K562 (cell line): ENCODE measurements at regions not wholly inside any gene's neighbourhood (a gene's known extent, or its start where the extent isn't known, plus 50 kb on each side); places are given as distances from the start of the nearest gene placed in this dataset.

ENCODE experiments used
- EGR1 ChIP-seq: fragments of 450-650 bp; conservative IDR thresholded peaks from 2 replicates; pipeline ENCODE4 v1.6.1; 2017; ENCODE audit warnings: mild to moderate bottlenecking
- EP300 ChIP-seq: IDR thresholded peaks from 2 replicates; pipeline ENCODE4 v1.6.1; 2012; ENCODE audit warnings: low read length, improper control_type of control experiment
- EZH2 ChIP-seq: IDR thresholded peaks from 2 replicates; pipeline ENCODE4 v1.6.1; 2012; ENCODE audit warnings: low read depth, mild to moderate bottlenecking, inconsistent platforms, low read length, borderline replicate concordance
- ZNF239 ChIP-seq: fragments of 250-450 bp; sonication (Bioruptor Pico); IDR thresholded peaks from 2 replicates; pipeline ENCODE4 v1.4.0; 2020; ENCODE audit warnings: mild to moderate bottlenecking
- TF ChIP-seq, protein P1 (sequence below): fragments of 150-350 bp; IDR thresholded peaks from 2 replicates; pipeline ENCODE4 v1.6.1; 2014; ENCODE audit warnings: low read depth, mild to moderate bottlenecking, low read length, borderline replicate concordance

DNA sequence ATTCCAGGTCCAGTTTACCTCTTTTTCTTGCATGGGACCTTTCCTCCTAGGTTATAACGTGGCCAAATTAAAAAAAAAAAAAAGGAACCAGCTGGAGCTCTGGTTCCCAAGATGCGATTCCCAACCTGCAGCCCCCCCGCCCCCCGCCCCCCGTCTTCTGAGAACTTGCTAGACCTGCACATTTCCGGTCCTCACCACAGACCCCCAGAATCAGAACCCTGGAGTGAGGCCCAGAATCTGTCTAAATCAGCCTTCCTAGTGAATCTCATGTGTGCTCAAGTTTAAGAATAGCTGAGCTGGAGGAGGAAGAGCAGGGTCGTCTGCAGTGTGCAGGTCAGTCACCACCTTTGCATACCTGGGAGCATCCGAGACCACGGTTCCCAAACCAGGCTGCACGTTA is 144.2 kb downstream of the KLF6 start:
- no peak for TF ChIP-seq EGR1
- TF ChIP-seq EP300, result no peak
- TF ChIP-seq EZH2, result no peak
- TF ChIP-seq, protein P1, sequence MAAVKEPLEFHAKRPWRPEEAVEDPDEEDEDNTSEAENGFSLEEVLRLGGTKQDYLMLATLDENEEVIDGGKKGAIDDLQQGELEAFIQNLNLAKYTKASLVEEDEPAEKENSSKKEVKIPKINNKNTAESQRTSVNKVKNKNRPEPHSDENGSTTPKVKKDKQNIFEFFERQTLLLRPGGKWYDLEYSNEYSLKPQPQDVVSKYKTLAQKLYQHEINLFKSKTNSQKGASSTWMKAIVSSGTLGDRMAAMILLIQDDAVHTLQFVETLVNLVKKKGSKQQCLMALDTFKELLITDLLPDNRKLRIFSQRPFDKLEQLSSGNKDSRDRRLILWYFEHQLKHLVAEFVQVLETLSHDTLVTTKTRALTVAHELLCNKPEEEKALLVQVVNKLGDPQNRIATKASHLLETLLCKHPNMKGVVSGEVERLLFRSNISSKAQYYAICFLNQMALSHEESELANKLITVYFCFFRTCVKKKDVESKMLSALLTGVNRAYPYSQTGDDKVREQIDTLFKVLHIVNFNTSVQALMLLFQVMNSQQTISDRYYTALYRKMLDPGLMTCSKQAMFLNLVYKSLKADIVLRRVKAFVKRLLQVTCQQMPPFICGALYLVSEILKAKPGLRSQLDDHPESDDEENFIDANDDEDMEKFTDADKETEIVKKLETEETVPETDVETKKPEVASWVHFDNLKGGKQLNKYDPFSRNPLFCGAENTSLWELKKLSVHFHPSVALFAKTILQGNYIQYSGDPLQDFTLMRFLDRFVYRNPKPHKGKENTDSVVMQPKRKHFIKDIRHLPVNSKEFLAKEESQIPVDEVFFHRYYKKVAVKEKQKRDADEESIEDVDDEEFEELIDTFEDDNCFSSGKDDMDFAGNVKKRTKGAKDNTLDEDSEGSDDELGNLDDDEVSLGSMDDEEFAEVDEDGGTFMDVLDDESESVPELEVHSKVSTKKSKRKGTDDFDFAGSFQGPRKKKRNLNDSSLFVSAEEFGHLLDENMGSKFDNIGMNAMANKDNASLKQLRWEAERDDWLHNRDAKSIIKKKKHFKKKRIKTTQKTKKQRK, result no peak
- TF ChIP-seq ZNF239 (CRISPR knock-in tag), result no peak
